HCT116 (cell line): ENCODE measurements at regions not wholly inside any gene's neighbourhood (a gene's known extent, or its start where the extent isn't known, plus 50 kb on each side); places are given as distances from the start of the nearest gene placed in this dataset.

Source experiments
- ATAC-seq: fragments of 200-7000 bp; cut with Tn5 transposase; 2 replicates; pipeline ENCODE4 v1.9.1; 2020; ENCODE audit warnings: mild to moderate bottlenecking, moderate library complexity
- BruUV-seq: library from RNA; stranded (reverse); fragments of 400-500 nt; replicated peaks from 2 replicates; lab custom pipeline; 2021; lab: Mats Ljungman, UMichigan
- CTCF ChIA-PET: fragments of 300-600 bp; sonication (Branson Sonifier 250); formaldehyde crosslinking; loops from one replicate; lab custom pipeline; 2021; ENCODE audit warnings: antibody characterized with exemption; lab: Charles Lee
- POLR2A ChIA-PET: fragments of 300-600, 350-600 bp; sonication (Branson Sonifier 250); formaldehyde crosslinking; loops from one replicate; lab custom pipeline; 2021; ENCODE audit warnings: antibody characterized with exemption; lab: Charles Lee
- RAD21 ChIA-PET, 2 experiments: fragments of 300-600 bp; sonication (Branson Sonifier 250); formaldehyde crosslinking; loops; one replicate each; lab custom pipeline; 2023; ENCODE audit warnings: low total read pairs in 2 of 2; ENCODE audit not compliant: uncharacterized antibody in 2 of 2, unreplicated experiment in 2 of 2, low non-redundant PET in 1 of 2; lab: Charles Lee
- DNase-seq: peaks from one replicate; pipeline ENCODE4 v3.0.0-alpha.2; 2010; ENCODE audit warnings: low read depth, low spot score
- H2AFZ ChIP-seq: fragments of 200-600 bp; shearing (Covaris generic), sonication (generic); 2 replicates; pipeline ENCODE4 v1.6.1; 2017; ENCODE audit warnings: low read depth, mixed run types, mixed read lengths, antibody characterized with exemption, low read length; ENCODE audit not compliant: poor library complexity, severe bottlenecking
- H3K27ac ChIP-seq: 2 replicates; pipeline ENCODE4 v1.5.1; 2012; ENCODE audit warnings: low read depth, low read length
- H3K27me3 ChIP-seq: fragments of 200-600 bp; sonication (generic); 2 replicates; pipeline ENCODE4 v1.6.1; 2016; ENCODE audit warnings: mixed run types, low read length, mixed read lengths; ENCODE audit not compliant: insufficient read depth
- H3K36me3 ChIP-seq, 2 experiments: fragments of 200-500 bp in 1 of 2; fragments of 200-600 bp in 1 of 2; sonication (Bioruptor generic) in 1 of 2; sonication (generic) in 1 of 2; 2 replicates each; pipeline versions ENCODE4 v1.5.1 to v1.6.1; 2014 to 2016; ENCODE audit warnings: low read length in 2 of 2, inconsistent platforms in 1 of 2, mixed read lengths in 1 of 2, mixed run types in 1 of 2; ENCODE audit not compliant: insufficient read depth in 2 of 2, control insufficient read depth in 1 of 2
- H3K4me1 ChIP-seq, 2 experiments: fragments of 200-600 bp in 1 of 2; sonication (generic) in 1 of 2; 2 replicates each; pipeline versions ENCODE4 v1.5.1 to v1.6.1; 2012 to 2017; ENCODE audit warnings: low read length in 2 of 2, inconsistent platforms in 1 of 2, mild to moderate bottlenecking in 1 of 2, mixed read lengths in 1 of 2, mixed run types in 1 of 2, moderate library complexity in 1 of 2; ENCODE audit not compliant: insufficient read depth in 2 of 2, control insufficient read depth in 1 of 2
- H3K4me2 ChIP-seq: fragments of 200-600 bp; sonication (generic); 2 replicates; pipeline ENCODE4 v1.6.1; 2017; ENCODE audit warnings: mixed run types, low read length, mixed read lengths
- H3K4me3 ChIP-seq, 2 experiments: fragments of 200-600 bp in 1 of 2; sonication (generic) in 1 of 2; replicated peaks in 1 of 2; 2 replicates each; pipeline ENCODE4 v1.5.1; 2011 to 2016; ENCODE audit warnings: low read length in 2 of 2, control low read depth in 1 of 2, low read depth in 1 of 2, mild to moderate bottlenecking in 1 of 2, mixed read lengths in 1 of 2, mixed run types in 1 of 2
- H3K79me2 ChIP-seq: fragments of 200-600 bp; sonication (generic); 2 replicates; pipeline ENCODE4 v1.6.1; 2017; ENCODE audit warnings: mild to moderate bottlenecking, mixed run types, low read length, moderate library complexity, mixed read lengths; ENCODE audit not compliant: insufficient read depth
- H3K9ac ChIP-seq: fragments of 200-600 bp; sonication (generic); 2 replicates; pipeline ENCODE4 v1.6.1; 2016; ENCODE audit warnings: low read length, mixed read lengths
- H3K9me2 ChIP-seq: fragments of 200-600 bp; sonication (generic), shearing (Covaris generic); 2 replicates; pipeline ENCODE4 v1.6.1; 2017; ENCODE audit warnings: mixed run types, mild to moderate bottlenecking, moderate library complexity; ENCODE audit not compliant: insufficient read depth
- H3K9me3 ChIP-seq, 2 experiments: fragments of 200-500 bp in 1 of 2; fragments of 200-600 bp in 1 of 2; sonication (Bioruptor generic) in 1 of 2; sonication (generic) in 1 of 2; 2 replicates each; pipeline ENCODE4 v1.6.1; 2014 to 2017; ENCODE audit warnings: low read length in 2 of 2, mixed read lengths in 2 of 2, inconsistent platforms in 1 of 2, low read depth in 1 of 2, mild to moderate bottlenecking in 1 of 2, mixed run types in 1 of 2, moderate library complexity in 1 of 2; ENCODE audit not compliant: control insufficient read depth in 1 of 2, insufficient read depth in 1 of 2
- H4K20me1 ChIP-seq: fragments of 200-600 bp; sonication (generic), shearing (Covaris generic); 2 replicates; pipeline ENCODE4 v1.6.1; 2017; ENCODE audit warnings: mixed run types, mild to moderate bottlenecking, moderate library complexity; ENCODE audit not compliant: insufficient read depth
- CEBPB ChIP-seq: IDR thresholded peaks from 2 replicates; pipeline ENCODE4 v1.6.1; 2012; ENCODE audit warnings: low read depth
- CTCF ChIP-seq, 3 experiments: fragments of 200-600 bp in 1 of 3; sonication (generic) in 1 of 3; IDR thresholded peaks in 2 of 3; conservative IDR thresholded peaks in 1 of 3; 2 replicates each; pipeline ENCODE4 v1.5.1; 2012 to 2017; ENCODE audit warnings: low read depth in 2 of 3, low read length in 2 of 3, antibody characterized with exemption in 1 of 3, borderline replicate concordance in 1 of 3, control low read depth in 1 of 3, mild to moderate bottlenecking in 1 of 3, mixed read lengths in 1 of 3, mixed run types in 1 of 3, moderate library complexity in 1 of 3; ENCODE audit not compliant: insufficient read depth in 1 of 3
- ELF1 ChIP-seq: IDR thresholded peaks from 2 replicates; pipeline ENCODE4 v1.6.1; 2012; ENCODE audit warnings: low read depth, borderline replicate concordance
- EZH2phosphoT487 ChIP-seq: fragments of 200-600 bp; IDR thresholded peaks from 2 replicates; pipeline ENCODE4 v1.6.1; 2018; ENCODE audit warnings: antibody characterized with exemption, borderline replicate concordance
- FOSL1 ChIP-seq: IDR thresholded peaks from 2 replicates; pipeline ENCODE4 v1.6.1; 2012; ENCODE audit warnings: low read depth
- MAX ChIP-seq: IDR thresholded peaks from 2 replicates; pipeline ENCODE4 v1.6.1; 2012
- POLR2A ChIP-seq: IDR thresholded peaks from 2 replicates; pipeline ENCODE4 v1.7.0; 2011; ENCODE audit warnings: borderline replicate concordance; ENCODE audit not compliant: insufficient read depth, insufficient read length; ENCODE audit errors: extremely low read depth
- RAD21 ChIP-seq: IDR thresholded peaks from 2 replicates; pipeline ENCODE4 v1.6.1; 2012; ENCODE audit warnings: low read depth, mild to moderate bottlenecking
- REST ChIP-seq: IDR thresholded peaks from 2 replicates; pipeline ENCODE4 v1.6.1; 2012; ENCODE audit warnings: low read depth
- SIN3A ChIP-seq: IDR thresholded peaks from 2 replicates; pipeline ENCODE4 v1.6.1; 2012; ENCODE audit warnings: low read depth
- SP1 ChIP-seq: IDR thresholded peaks from 2 replicates; pipeline ENCODE4 v1.6.1; 2012; ENCODE audit warnings: low read depth
- TCF7L2 ChIP-seq: IDR thresholded peaks from 2 replicates; pipeline ENCODE4 v1.7.0; 2011; ENCODE audit warnings: borderline replicate concordance, inconsistent platforms; ENCODE audit not compliant: insufficient read depth, insufficient read length; ENCODE audit errors: extremely low read depth
- YY1 ChIP-seq: IDR thresholded peaks from 2 replicates; pipeline ENCODE4 v1.6.1; 2011; ENCODE audit warnings: low read length, low read depth, moderate library complexity, mild to moderate bottlenecking; ENCODE audit not compliant: insufficient replicate concordance; ENCODE audit errors: extremely low read depth
- ZBTB33 ChIP-seq: IDR thresholded peaks from 2 replicates; pipeline ENCODE4 v1.6.1; 2011; ENCODE audit warnings: mild to moderate bottlenecking, low read length, moderate library complexity; ENCODE audit not compliant: insufficient replicate concordance; ENCODE audit errors: extremely low read depth
- ZFX ChIP-seq: fragments of 450-650 bp; IDR thresholded peaks from 2 replicates; pipeline ENCODE4 v1.6.1; 2017
- ZNF274 ChIP-seq: fragments of 200-500 bp; sonication (Bioruptor generic); IDR thresholded peaks from 2 replicates; pipeline ENCODE4 v1.6.1; 2014; ENCODE audit warnings: mild to moderate bottlenecking, low read depth, low read length, inconsistent platforms
- intact Hi-C: fragments of 100-400 bp; cut with micrococcal nuclease; formaldehyde crosslinking; loops from 2 replicates; pipeline ENCODE4 v1.10.0; 2022

GRCh38 chr4:67207941-67208441, 337.3 kb downstream of the CENPC start:
- BruUV-seq = no TSS peak
- Histone ChIP-seq H3K4me2 (no peak overlapping the region), H3K9ac (no peak overlapping the region), H3K4me1 (no peaks in the 10 kb centered on the region), H3K4me3 (no peak overlapping the region), H3K9me3 (peaks cover 3 to 7% of the 10 kb centered on the region in 2 experiments; a peak in 2 of 4 replicates), H3K36me3 (no peaks in the 10 kb centered on the region), H2AFZ (no peak overlapping the region), H3K9me2 (no peaks in the 10 kb centered on the region), H4K20me1 (no peaks in the 10 kb centered on the region)
- DNase-seq (no peak), ATAC-seq (no peak)
- ChIA-PET POLR2A (no interaction called here), CTCF (no interaction called here), RAD21 (no interaction called here)
- intact Hi-C loops = no loop called here
- no peak for TF ChIP-seq ZNF274
- TF ChIP-seq MAX = no peak
- TF ChIP-seq SP1 = no peak
- no peak for TF ChIP-seq FOSL1
- no peak for TF ChIP-seq CTCF (IDR thresholded peaks at IDR 0.05 in 2 of 3, conservative IDR thresholded peaks at IDR 0.05 in 1 of 3; ENCODE audit: borderline replicate concordance in 1 of 3, insufficient read depth in 1 of 3, low read depth in 2 of 3, low read length in 2 of 3)
- no peak for TF ChIP-seq CEBPB
- TF ChIP-seq ZBTB33 = no peak
- TF ChIP-seq SIN3A = no peak
- no peak for TF ChIP-seq REST
- TF ChIP-seq RAD21 = no peak
- TF ChIP-seq TCF7L2 = no peak
- TF ChIP-seq YY1 = no peak
- no peak for TF ChIP-seq ELF1
- no peak for TF ChIP-seq POLR2A
- TF ChIP-seq EZH2phosphoT487 = no peak
- TF ChIP-seq ZFX = no peak
- TF ChIP-seq, all 23 proteins: peak for 0
- H3K27me3 ChIP-seq = no peaks in the 10 kb centered on the region
- H3K27ac ChIP-seq = no peak overlapping the region
- no peaks in the 10 kb centered on the region for H3K79me2 ChIP-seq
